H1 (cell line): ENCODE measurements at regions not wholly inside any gene's neighbourhood (a gene's known extent, or its start where the extent isn't known, plus 50 kb on each side); places are given as distances from the start of the nearest gene placed in this dataset.

Experiments
- CTCF ChIA-PET: fragments of 300-600 bp; sonication (Branson Sonifier 250); formaldehyde crosslinking; loops from one replicate; lab custom pipeline; 2021; ENCODE audit not compliant: partially characterized antibody; lab: Charles Lee
- POLR2A ChIA-PET: fragments of 300-600 bp; sonication (Branson Sonifier 250); formaldehyde crosslinking; loops from one replicate; lab custom pipeline; 2021; ENCODE audit warnings: inconsistent platforms; ENCODE audit not compliant: partially characterized antibody; lab: Charles Lee
- DNase-seq, 2 experiments: peaks; one replicate each; pipeline versions ENCODE4 v3.0.0 to v3.0.0-alpha.2; 2010 to 2022; ENCODE audit warnings: low spot score in 2 of 2, low read depth in 1 of 2, mixed read lengths in 1 of 2
- FAIRE-seq: peaks from 2 replicates; lab custom pipeline; 2011; peaks lifted over from hg19 to GRCh38; lab: Jason Lieb, UNC
- H2AFZ ChIP-seq: 2 replicates; pipeline ENCODE4 v1.8.1; 2012; ENCODE audit warnings: low read length, inconsistent platforms
- H2AK5ac ChIP-seq: 2 replicates; pipeline ENCODE4 v1.6.1; 2013; ENCODE audit warnings: low read depth, low read length
- H2BK120ac ChIP-seq: replicated peaks from 2 replicates; pipeline ENCODE3; 2013; ENCODE audit warnings: low read depth, low read length, inconsistent platforms
- H2BK12ac ChIP-seq: 2 replicates; pipeline ENCODE4 v1.6.1; 2013; ENCODE audit warnings: low read depth, low read length
- H2BK15ac ChIP-seq: 2 replicates; pipeline ENCODE4 v1.6.1; 2013; ENCODE audit warnings: low read length
- H2BK20ac ChIP-seq: 2 replicates; pipeline ENCODE4 v1.6.1; 2013; ENCODE audit warnings: low read length
- H2BK5ac ChIP-seq: 2 replicates; pipeline ENCODE4 v1.6.1; 2013; ENCODE audit warnings: low read depth, low read length
- H3K14ac ChIP-seq: 2 replicates; pipeline ENCODE4 v1.6.1; 2013; ENCODE audit warnings: inconsistent platforms; ENCODE audit not compliant: insufficient read length
- H3K18ac ChIP-seq: 2 replicates; pipeline ENCODE4 v1.6.1; 2013; ENCODE audit warnings: low read length; ENCODE audit errors: extremely low read depth
- H3K23ac ChIP-seq: 2 replicates; pipeline ENCODE4 v1.6.1; 2013; ENCODE audit warnings: inconsistent platforms; ENCODE audit not compliant: insufficient read length
- H3K23me2 ChIP-seq: 2 replicates; pipeline ENCODE4 v1.6.1; 2013; ENCODE audit warnings: low read depth, low read length
- H3K27ac ChIP-seq: 2 replicates; pipeline ENCODE4 v1.6.1; 2011; ENCODE audit warnings: low read depth, low read length, inconsistent platforms
- H3K27me3 ChIP-seq, 4 experiments: replicated peaks in 1 of 4; 1 replicate in 1 of 4; 2 replicates in 3 of 4; pipeline versions ENCODE4 v1.6.1 to v1.8.1; 2011 to 2013; ENCODE audit warnings: low read length in 3 of 4, mild to moderate bottlenecking in 3 of 4, inconsistent platforms in 2 of 4, mixed read lengths in 2 of 4, moderate library complexity in 1 of 4; ENCODE audit not compliant: control insufficient read depth in 3 of 4, insufficient read depth in 3 of 4; ENCODE audit errors: extremely low read depth in 1 of 4
- H3K36me3 ChIP-seq, 4 experiments: 2 replicates each; pipeline versions ENCODE4 v1.6.1 to v1.8.1; 2011 to 2013; ENCODE audit warnings: mild to moderate bottlenecking in 4 of 4, low read length in 3 of 4, moderate library complexity in 2 of 4, control low read depth in 1 of 4, inconsistent platforms in 1 of 4; ENCODE audit not compliant: insufficient read depth in 4 of 4, control insufficient read depth in 2 of 4
- H3K4ac ChIP-seq: replicated peaks from 2 replicates; pipeline ENCODE3; 2013; ENCODE audit warnings: low read length, low read depth, mixed read lengths, inconsistent platforms; ENCODE audit not compliant: insufficient read length
- H3K4me1 ChIP-seq, 4 experiments: replicated peaks in 1 of 4; 1 replicate in 1 of 4; 2 replicates in 3 of 4; pipeline versions ENCODE4 v1.6.1 to v1.8.1; 2011 to 2013; ENCODE audit warnings: low read length in 3 of 4, inconsistent platforms in 2 of 4, mixed read lengths in 1 of 4; ENCODE audit not compliant: insufficient read depth in 4 of 4, control insufficient read depth in 3 of 4
- H3K4me2 ChIP-seq, 2 experiments: 2 replicates each; pipeline versions ENCODE4 v1.6.1 to v1.8.1; 2011 to 2013; ENCODE audit warnings: low read depth in 2 of 2, low read length in 2 of 2, control low read depth in 1 of 2, inconsistent platforms in 1 of 2, mild to moderate bottlenecking in 1 of 2; ENCODE audit not compliant: insufficient read depth in 1 of 2
- H3K4me3 ChIP-seq, 4 experiments: fragments of 200-600, 300-600 bp in 1 of 4; sonication (generic), shearing (Covaris generic), sonication (Bioruptor Twin) in 1 of 4; 2 replicates each; pipeline versions ENCODE4 v1.5.1 to v1.8.1; 2011 to 2016; ENCODE audit warnings: low read length in 4 of 4, low read depth in 3 of 4, control low read depth in 2 of 4, inconsistent platforms in 2 of 4, mild to moderate bottlenecking in 2 of 4, mixed read lengths in 1 of 4, moderate library complexity in 1 of 4; ENCODE audit not compliant: insufficient read depth in 2 of 4; ENCODE audit errors: extremely low read depth in 1 of 4
- H3K56ac ChIP-seq: replicated peaks from 2 replicates; pipeline ENCODE3; 2013; ENCODE audit warnings: low read depth, mild to moderate bottlenecking, mixed read lengths, low read length, inconsistent platforms; ENCODE audit not compliant: insufficient read length
- H3K79me1 ChIP-seq: 2 replicates; pipeline ENCODE4 v1.6.1; 2013; ENCODE audit warnings: low read depth, low read length, control low read depth
- H3K79me2 ChIP-seq, 2 experiments: 2 replicates each; pipeline versions ENCODE4 v1.6.1 to v1.8.1; 2012 to 2013; ENCODE audit warnings: low read length in 2 of 2, mild to moderate bottlenecking in 2 of 2, inconsistent platforms in 1 of 2; ENCODE audit not compliant: insufficient read depth in 2 of 2, control insufficient read depth in 1 of 2
- H3K9ac ChIP-seq, 4 experiments: replicated peaks in 1 of 4; 1 replicate in 1 of 4; 2 replicates in 3 of 4; pipeline versions ENCODE4 v1.6.1 to v1.8.1; 2011 to 2013; ENCODE audit warnings: low read depth in 3 of 4, low read length in 3 of 4, control low read depth in 2 of 4, mild to moderate bottlenecking in 2 of 4, moderate library complexity in 2 of 4, inconsistent platforms in 1 of 4; ENCODE audit errors: extremely low read depth in 1 of 4
- H3K9me3 ChIP-seq, 2 experiments: 2 replicates each; pipeline versions ENCODE4 v1.6.1 to v1.8.1; 2012 to 2013; ENCODE audit warnings: mild to moderate bottlenecking in 2 of 2, moderate library complexity in 2 of 2, control low read depth in 1 of 2, inconsistent platforms in 1 of 2, low read depth in 1 of 2, low read length in 1 of 2, mixed read lengths in 1 of 2; ENCODE audit not compliant: insufficient read depth in 2 of 2
- H4K20me1 ChIP-seq, 2 experiments: replicated peaks in 1 of 2; 2 replicates each; pipeline versions ENCODE3 to v1.8.1; 2011 to 2013; ENCODE audit warnings: inconsistent platforms in 2 of 2, low read length in 2 of 2, mild to moderate bottlenecking in 1 of 2; ENCODE audit not compliant: insufficient read depth in 2 of 2, control insufficient read depth in 1 of 2
- H4K5ac ChIP-seq: 2 replicates; pipeline ENCODE4 v1.6.1; 2013; ENCODE audit warnings: low read length, low read depth, mixed read lengths, inconsistent platforms; ENCODE audit not compliant: insufficient read length
- H4K8ac ChIP-seq: 2 replicates; pipeline ENCODE4 v1.8.0; 2013; ENCODE audit warnings: mild to moderate bottlenecking, moderate library complexity, low read length, inconsistent platforms; ENCODE audit not compliant: insufficient read depth; ENCODE audit errors: extremely low read depth
- H4K91ac ChIP-seq: replicated peaks from 2 replicates; pipeline ENCODE3; 2013; ENCODE audit warnings: low read length, mixed read lengths, inconsistent platforms; ENCODE audit not compliant: insufficient read length
- POLR2AphosphoS5 ChIP-seq: IDR thresholded peaks from 2 replicates; pipeline ENCODE4 v1.6.1; 2011; ENCODE audit warnings: low read depth, low read length
- WGBS, 2 experiments: shearing (Covaris generic) in 1 of 2; methylation state at CpG; one replicate each; pipeline versions ENCODE4 v1.1.6 to v1.1.7; 2013 to 2015; ENCODE audit warnings: low lambda C conversion rate in 2 of 2, mixed read lengths in 2 of 2, inconsistent platforms in 1 of 2, low coverage in 1 of 2, missing lambda C conversion rate in 1 of 2; ENCODE audit not compliant: insufficient replicate concordance in 2 of 2, insufficient coverage in 1 of 2, insufficient read length in 1 of 2; ENCODE audit errors: extremely low coverage in 1 of 2, missing lambda C conversion rate in 1 of 2; 5-methylcytosine and 5-hydroxymethylcytosine counted together

DNA sequence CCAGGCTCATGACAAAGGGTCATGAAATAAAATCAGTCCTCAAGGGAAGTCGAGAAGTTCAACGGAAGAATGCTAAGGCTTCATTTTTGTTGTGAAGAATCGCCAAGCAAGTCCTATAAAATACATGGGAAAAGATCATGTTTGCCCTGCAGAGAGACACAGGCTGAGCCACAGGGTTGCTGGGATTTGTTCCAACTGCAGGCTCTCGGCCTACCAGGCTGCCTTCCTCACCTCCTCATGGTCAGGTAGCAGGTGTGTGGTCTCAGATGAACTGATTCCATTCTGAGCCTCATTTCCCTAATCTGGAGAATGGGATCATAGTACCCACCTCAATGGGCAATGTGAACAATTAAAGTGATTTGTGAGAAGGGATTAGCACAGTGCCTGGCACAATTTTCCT, 114.9 kb upstream of the SPATA13 start:
- Histone ChIP-seq H3K23me2 (no peaks in the 10 kb centered on the region), H3K27me3 (peaks cover 6 to 22% (median 17%) of the 10 kb centered on the region in 4 experiments; a peak in 5 of 7 replicates), H3K4me1 (peaks cover 0 to 6% (median 5%) of the 10 kb centered on the region in 4 experiments; a peak in 3 of 7 replicates), H2BK15ac (no peak overlapping the region), H3K4me2 (no peak overlapping the region), H4K20me1 (no peaks in the 10 kb centered on the region), H3K79me1 (no peaks in the 10 kb centered on the region), H3K4ac (no peak overlapping the region), H2BK20ac (no peak overlapping the region), H2AK5ac (no peak overlapping the region), H3K79me2 (no peaks in the 10 kb centered on the region), H4K5ac (no peak overlapping the region), H2BK12ac (no peak overlapping the region), H3K14ac (no peak overlapping the region), H2BK5ac (no peak overlapping the region), H4K8ac (no peak overlapping the region), H3K36me3 (no peaks in the 10 kb centered on the region), H3K23ac (no peak overlapping the region), H3K9me3 (0 out of 4 replicates have a peak, but pooled peaks cover 0 to 3% of the 10 kb centered on the region in 2 experiments), H3K56ac (no peak overlapping the region), H4K91ac (no peak overlapping the region), H3K4me3 (no peak overlapping the region), H3K27ac (no peak overlapping the region), H2AFZ (no peak overlapping the region), H2BK120ac (no peak overlapping the region), H3K9ac (no peak overlapping the region), H3K18ac (no peak overlapping the region)
- WGBS, 2 experiments: 96% methylated on average over 4 of the region's 4 CpGs; no CpG with 5 or more reads in 1 of the 2 experiments
- TF ChIP-seq POLR2AphosphoS5: no peak
- POLR2A ChIA-PET: no interaction called here
- no peak for FAIRE-seq
- no peak for DNase-seq
- CTCF ChIA-PET: no interaction called here
